Panc1 (cell line): ENCODE measurements at regions not wholly inside any gene's neighbourhood (a gene's known extent, or its start where the extent isn't known, plus 50 kb on each side); places are given as distances from the start of the nearest gene placed in this dataset.

Source experiments
- POLR2AphosphoS5 ChIP-seq: IDR thresholded peaks from 2 replicates; pipeline ENCODE4 v1.6.1; 2012; ENCODE audit warnings: mild to moderate bottlenecking, low read depth, low read length, moderate library complexity
- SIN3A ChIP-seq: IDR thresholded peaks from 2 replicates; pipeline ENCODE4 v1.6.1; 2012; ENCODE audit warnings: low read depth, mild to moderate bottlenecking, low read length, moderate library complexity, borderline replicate concordance; ENCODE audit not compliant: insufficient read depth
- TCF7L2 ChIP-seq: IDR thresholded peaks from 2 replicates; pipeline ENCODE4 v1.6.1; 2011; ENCODE audit warnings: mild to moderate bottlenecking, low read depth, low read length, inconsistent platforms
- TF ChIP-seq, protein P1 (sequence below): fragments of 450-650 bp; IDR thresholded peaks from 2 replicates; pipeline ENCODE4 v1.5.1; 2017; ENCODE audit warnings: mild to moderate bottlenecking
- TF ChIP-seq, protein P2 (sequence below), 2 experiments: IDR thresholded peaks; 2 replicates each; pipeline ENCODE4 v1.6.1; 2011 to 2012; ENCODE audit warnings: low read depth in 2 of 2, control low read depth in 1 of 2, low read length in 1 of 2, mild to moderate bottlenecking in 1 of 2, moderate library complexity in 1 of 2; ENCODE audit not compliant: insufficient read depth in 1 of 2

DNA sequence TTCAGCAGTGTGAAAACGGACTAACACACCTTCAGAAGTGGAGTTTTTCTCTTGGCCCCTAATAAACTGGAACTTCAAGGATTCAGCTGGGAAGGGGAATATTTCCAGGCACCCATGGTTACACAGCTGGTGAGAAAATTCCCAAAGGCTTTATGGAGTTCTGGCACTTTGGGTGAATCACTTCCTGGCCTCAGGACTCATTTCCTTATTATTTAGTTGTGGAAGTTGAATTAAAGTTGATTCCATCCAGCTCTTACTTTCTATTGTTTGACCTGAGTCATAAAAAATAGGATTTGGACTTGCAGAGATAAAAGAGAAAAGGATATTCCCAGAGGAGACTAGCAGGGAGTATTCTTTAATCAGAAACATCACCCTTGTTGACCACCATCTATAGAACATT, 882.1 kb downstream of the UQCRFS1 start:
- TF ChIP-seq, protein P1, sequence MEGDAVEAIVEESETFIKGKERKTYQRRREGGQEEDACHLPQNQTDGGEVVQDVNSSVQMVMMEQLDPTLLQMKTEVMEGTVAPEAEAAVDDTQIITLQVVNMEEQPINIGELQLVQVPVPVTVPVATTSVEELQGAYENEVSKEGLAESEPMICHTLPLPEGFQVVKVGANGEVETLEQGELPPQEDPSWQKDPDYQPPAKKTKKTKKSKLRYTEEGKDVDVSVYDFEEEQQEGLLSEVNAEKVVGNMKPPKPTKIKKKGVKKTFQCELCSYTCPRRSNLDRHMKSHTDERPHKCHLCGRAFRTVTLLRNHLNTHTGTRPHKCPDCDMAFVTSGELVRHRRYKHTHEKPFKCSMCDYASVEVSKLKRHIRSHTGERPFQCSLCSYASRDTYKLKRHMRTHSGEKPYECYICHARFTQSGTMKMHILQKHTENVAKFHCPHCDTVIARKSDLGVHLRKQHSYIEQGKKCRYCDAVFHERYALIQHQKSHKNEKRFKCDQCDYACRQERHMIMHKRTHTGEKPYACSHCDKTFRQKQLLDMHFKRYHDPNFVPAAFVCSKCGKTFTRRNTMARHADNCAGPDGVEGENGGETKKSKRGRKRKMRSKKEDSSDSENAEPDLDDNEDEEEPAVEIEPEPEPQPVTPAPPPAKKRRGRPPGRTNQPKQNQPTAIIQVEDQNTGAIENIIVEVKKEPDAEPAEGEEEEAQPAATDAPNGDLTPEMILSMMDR = no peak
- TF ChIP-seq POLR2AphosphoS5 (no peak), SIN3A (no peak), TCF7L2 (no peak)
- TF ChIP-seq, protein P2, sequence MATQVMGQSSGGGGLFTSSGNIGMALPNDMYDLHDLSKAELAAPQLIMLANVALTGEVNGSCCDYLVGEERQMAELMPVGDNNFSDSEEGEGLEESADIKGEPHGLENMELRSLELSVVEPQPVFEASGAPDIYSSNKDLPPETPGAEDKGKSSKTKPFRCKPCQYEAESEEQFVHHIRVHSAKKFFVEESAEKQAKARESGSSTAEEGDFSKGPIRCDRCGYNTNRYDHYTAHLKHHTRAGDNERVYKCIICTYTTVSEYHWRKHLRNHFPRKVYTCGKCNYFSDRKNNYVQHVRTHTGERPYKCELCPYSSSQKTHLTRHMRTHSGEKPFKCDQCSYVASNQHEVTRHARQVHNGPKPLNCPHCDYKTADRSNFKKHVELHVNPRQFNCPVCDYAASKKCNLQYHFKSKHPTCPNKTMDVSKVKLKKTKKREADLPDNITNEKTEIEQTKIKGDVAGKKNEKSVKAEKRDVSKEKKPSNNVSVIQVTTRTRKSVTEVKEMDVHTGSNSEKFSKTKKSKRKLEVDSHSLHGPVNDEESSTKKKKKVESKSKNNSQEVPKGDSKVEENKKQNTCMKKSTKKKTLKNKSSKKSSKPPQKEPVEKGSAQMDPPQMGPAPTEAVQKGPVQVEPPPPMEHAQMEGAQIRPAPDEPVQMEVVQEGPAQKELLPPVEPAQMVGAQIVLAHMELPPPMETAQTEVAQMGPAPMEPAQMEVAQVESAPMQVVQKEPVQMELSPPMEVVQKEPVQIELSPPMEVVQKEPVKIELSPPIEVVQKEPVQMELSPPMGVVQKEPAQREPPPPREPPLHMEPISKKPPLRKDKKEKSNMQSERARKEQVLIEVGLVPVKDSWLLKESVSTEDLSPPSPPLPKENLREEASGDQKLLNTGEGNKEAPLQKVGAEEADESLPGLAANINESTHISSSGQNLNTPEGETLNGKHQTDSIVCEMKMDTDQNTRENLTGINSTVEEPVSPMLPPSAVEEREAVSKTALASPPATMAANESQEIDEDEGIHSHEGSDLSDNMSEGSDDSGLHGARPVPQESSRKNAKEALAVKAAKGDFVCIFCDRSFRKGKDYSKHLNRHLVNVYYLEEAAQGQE (IDR thresholded peaks at IDR 0.05; ENCODE audit: insufficient read depth in 1 of 2, low read depth in 2 of 2, low read length in 1 of 2) = no peak
